ENCODE measurements at regions not wholly inside any gene's neighbourhood (a gene's known extent, or its start where the extent isn't known, plus 50 kb on each side); places are given as distances from the start of the nearest gene placed in this dataset.

- TF ChIP-seq NANOG (IDR thresholded peaks at IDR 0.05; ENCODE audit: insufficient read depth, low read depth, low read length, poor library complexity, severe bottlenecking): no peak
- no peak for TF ChIP-seq HDAC6 (IDR thresholded peaks at IDR 0.05; ENCODE audit: low read depth, low read length)
- no peak for TF ChIP-seq CBX5 (IDR thresholded peaks at IDR 0.05; ENCODE audit: low read depth, low read length)
Observed at GRCh38 chr5:38714703-38715355, 131.0 kb upstream of the OSMR start (continued).

All from H1 (cell line).